CD14-positive monocyte (primary cell): ENCODE measurements at regions not wholly inside any gene's neighbourhood (a gene's known extent, or its start where the extent isn't known, plus 50 kb on each side); places are given as distances from the start of the nearest gene placed in this dataset.

Experiments used
- DNase-seq, 3 donors: peaks; one replicate each; pipeline ENCODE4 v3.0.0-alpha.2; 2011 to 2022
- H2AFZ ChIP-seq: 2 replicates; pipeline ENCODE4 v1.6.0; 2012; ENCODE audit warnings: mild to moderate bottlenecking, low read depth, low read length, inconsistent platforms; ENCODE audit not compliant: insufficient read depth, poor library complexity, severe bottlenecking
- H3K27ac ChIP-seq, 2 donors: 1 replicate in 1 of 2; 2 replicates in 1 of 2; pipeline ENCODE4 v1.5.1; 2012 to 2013; ENCODE audit warnings: low read length in 2 of 2, control low read depth in 1 of 2, inconsistent platforms in 1 of 2, low read depth in 1 of 2, mild to moderate bottlenecking in 1 of 2
- H3K27me3 ChIP-seq, 2 donors: one replicate each; pipeline versions ENCODE4 v1.6.0 to v1.6.1; 2011 to 2013; ENCODE audit warnings: low read length in 2 of 2; ENCODE audit not compliant: control insufficient read depth in 2 of 2, insufficient read depth in 2 of 2
- H3K36me3 ChIP-seq, 2 donors: replicated peaks in 1 of 2; 1 replicate in 1 of 2; 2 replicates in 1 of 2; pipeline versions ENCODE4 v1.5.1 to v1.6.1; 2012 to 2013; ENCODE audit warnings: low read length in 2 of 2, control low read depth in 1 of 2, inconsistent platforms in 1 of 2, mild to moderate bottlenecking in 1 of 2; ENCODE audit not compliant: insufficient read depth in 2 of 2, control insufficient read depth in 1 of 2
- H3K4me1 ChIP-seq, 2 donors: 1 replicate in 1 of 2; 2 replicates in 1 of 2; pipeline versions ENCODE4 v1.5.1 to v1.6.1; 2012 to 2013; ENCODE audit warnings: low read length in 2 of 2, control low read depth in 1 of 2, inconsistent platforms in 1 of 2, mild to moderate bottlenecking in 1 of 2, moderate library complexity in 1 of 2; ENCODE audit not compliant: insufficient read depth in 2 of 2, control insufficient read depth in 1 of 2
- H3K4me2 ChIP-seq: replicated peaks from 2 replicates; pipeline ENCODE3; 2012; ENCODE audit warnings: low read length, moderate library complexity, mild to moderate bottlenecking; ENCODE audit not compliant: poor library complexity, severe bottlenecking; ENCODE audit errors: extremely low read depth
- H3K4me3 ChIP-seq, 3 experiments: fragments of 200-600 bp in 1 of 3; sonication (generic) in 1 of 3; replicated peaks in 1 of 3; 1 replicate in 2 of 3; 2 replicates in 1 of 3; pipeline ENCODE4 v1.5.1; 2011 to 2013; ENCODE audit warnings: low read length in 3 of 3, mild to moderate bottlenecking in 3 of 3, control low read depth in 2 of 3, low read depth in 2 of 3, inconsistent platforms in 1 of 3, moderate library complexity in 1 of 3
- H3K79me2 ChIP-seq: 2 replicates; pipeline ENCODE4 v1.6.0; 2012; ENCODE audit warnings: mild to moderate bottlenecking, control low read depth, inconsistent platforms, low read length, moderate library complexity; ENCODE audit not compliant: insufficient read depth
- H3K9ac ChIP-seq: 2 replicates; pipeline ENCODE4 v1.6.0; 2017; ENCODE audit warnings: low read length, mild to moderate bottlenecking; ENCODE audit not compliant: insufficient read depth, poor library complexity, severe bottlenecking
- H3K9me3 ChIP-seq, 2 donors: replicated peaks in 1 of 2; 1 replicate in 1 of 2; 2 replicates in 1 of 2; pipeline versions ENCODE4 v1.5.1 to v1.6.1; 2012 to 2013; ENCODE audit warnings: low read length in 2 of 2, control low read depth in 1 of 2; ENCODE audit not compliant: control insufficient read depth in 1 of 2, insufficient read depth in 1 of 2
- H4K20me1 ChIP-seq: 2 replicates; pipeline ENCODE4 v1.6.0; 2012; ENCODE audit warnings: mild to moderate bottlenecking, low read length, control low read depth, moderate library complexity; ENCODE audit not compliant: insufficient read depth
- H3K27ac Mint-ChIP-seq, 7 donors: one replicate each; pipeline ENCODE4 v1.8.0; 2020; ENCODE audit warnings: mild to moderate bottlenecking in 7 of 7, mixed read lengths in 7 of 7, moderate library complexity in 6 of 7, inconsistent platforms in 2 of 7
- H3K27me3 Mint-ChIP-seq, 3 donors: one replicate each; pipeline ENCODE4 v1.8.0; 2021 to 2022; ENCODE audit warnings: low read depth in 3 of 3, mild to moderate bottlenecking in 3 of 3, mixed read lengths in 3 of 3, moderate library complexity in 3 of 3, inconsistent platforms in 1 of 3
- H3K36me3 Mint-ChIP-seq, 2 donors: one replicate each; pipeline ENCODE4 v1.8.0; 2020; ENCODE audit warnings: mixed read lengths in 2 of 2, inconsistent platforms in 1 of 2, mild to moderate bottlenecking in 1 of 2
- H3K4me1 Mint-ChIP-seq: one replicate; pipeline ENCODE4 v1.8.0; 2020; ENCODE audit warnings: mild to moderate bottlenecking, mixed read lengths
- H3K4me3 Mint-ChIP-seq, 2 donors: one replicate each; pipeline ENCODE4 v1.8.0; 2020; ENCODE audit warnings: mild to moderate bottlenecking in 2 of 2, mixed read lengths in 2 of 2, moderate library complexity in 1 of 2
- H3K9me3 Mint-ChIP-seq, 7 donors: one replicate each; pipeline ENCODE4 v1.8.0; 2020 to 2022; ENCODE audit warnings: mixed read lengths in 7 of 7, mild to moderate bottlenecking in 6 of 7, moderate library complexity in 6 of 7, inconsistent platforms in 2 of 7
- CTCF ChIP-seq: fragments of 200-600 bp; IDR thresholded peaks from one replicate; pipeline ENCODE4 v1.8.0; 2022; ENCODE audit warnings: antibody characterized with exemption, mild to moderate bottlenecking
- WGBS: methylation state at CpG from one replicate; pipeline ENCODE4 v1.1.5; 2013; ENCODE audit warnings: missing lambda C conversion rate; ENCODE audit not compliant: insufficient coverage; 5-methylcytosine and 5-hydroxymethylcytosine counted together
- intact Hi-C, 2 donors: fragments of 100-400 bp; cut with micrococcal nuclease; formaldehyde crosslinking; loops; one replicate each; pipeline versions ENCODE4 v1.15.0 to v1.15.1; 2023

GRCh38 chr4:162645381-162645780 is 481.6 kb upstream of the FSTL5 start:
- no peaks in the 10 kb centered on the region for H3K36me3 ChIP-seq
- intact Hi-C loops: no loop called here
- H3K36me3 Mint-ChIP-seq: no peaks in the 10 kb centered on the region

GRCh38 chr4:162644346-162644745 is 480.5 kb upstream of the FSTL5 start:
- no peak overlapping the region for H2AFZ ChIP-seq

More at GRCh38 chr4:162645381-162645780, 481.6 kb upstream of the FSTL5 start:
- no peak overlapping the region for H3K27ac ChIP-seq
- no peak overlapping the region for H3K4me3 ChIP-seq
- H3K27me3 ChIP-seq: no peaks in the 10 kb centered on the region
- H3K9me3 ChIP-seq: peaks cover 0 to under 1% of the 10 kb centered on the region in 2 donors
- H2AFZ ChIP-seq: no peak overlapping the region
- H3K4me1 ChIP-seq: no peaks in the 10 kb centered on the region
- Mint-ChIP-seq H3K27me3 (no peaks in the 10 kb centered on the region), H3K4me3 (no peak overlapping the region), H3K9me3 (peaks cover 0 to 3% (median 0%) of the 10 kb centered on the region in 7 donors), H3K4me1 (no peaks in the 10 kb centered on the region), H3K27ac (no peak overlapping the region)
- TF ChIP-seq CTCF: no peak
- no peak overlapping the region for H3K4me2 ChIP-seq
- H4K20me1 ChIP-seq: no peaks in the 10 kb centered on the region
- no peaks in the 10 kb centered on the region for H3K79me2 ChIP-seq
- H3K9ac ChIP-seq: no peak overlapping the region
- DNase-seq: no peak
- no CpG with 5 or more reads among the region's 4 CpGs for WGBS

More at GRCh38 chr4:162644346-162644745, 480.5 kb upstream of the FSTL5 start:
- TF ChIP-seq CTCF: no peak
- H3K27me3 Mint-ChIP-seq: no peaks in the 10 kb centered on the region
- Histone ChIP-seq H3K9ac (no peak overlapping the region), H3K27me3 (no peaks in the 10 kb centered on the region), H3K36me3 (no peaks in the 10 kb centered on the region), H3K4me1 (no peaks in the 10 kb centered on the region), H3K4me3 (no peak overlapping the region), H3K27ac (no peak overlapping the region), H3K4me2 (no peak overlapping the region), H3K9me3 (peaks cover 0 to 10% of the 10 kb centered on the region in 2 donors), H4K20me1 (no peaks in the 10 kb centered on the region), H3K79me2 (no peaks in the 10 kb centered on the region)
- H3K9me3 Mint-ChIP-seq: peaks cover 0 to 5% (median 3%) of the 10 kb centered on the region in 7 donors
- no peak for DNase-seq
- no peaks in the 10 kb centered on the region for H3K4me1 Mint-ChIP-seq
- intact Hi-C loops: no loop called here
- H3K4me3 Mint-ChIP-seq: no peak overlapping the region
- no peaks in the 10 kb centered on the region for H3K36me3 Mint-ChIP-seq
- no CpG with 5 or more reads among the region's 1 CpG for WGBS
- H3K27ac Mint-ChIP-seq: no peak overlapping the region
